Fibroblast of peridontal ligament (primary cell): ENCODE measurements at regions not wholly inside any gene's neighbourhood (a gene's known extent, or its start where the extent isn't known, plus 50 kb on each side); places are given as distances from the start of the nearest gene placed in this dataset.

Experiments used
- DNase-seq: peaks from one replicate; pipeline ENCODE4 v3.0.0-alpha.2; 2010; ENCODE audit errors: extremely low read depth

DNA sequence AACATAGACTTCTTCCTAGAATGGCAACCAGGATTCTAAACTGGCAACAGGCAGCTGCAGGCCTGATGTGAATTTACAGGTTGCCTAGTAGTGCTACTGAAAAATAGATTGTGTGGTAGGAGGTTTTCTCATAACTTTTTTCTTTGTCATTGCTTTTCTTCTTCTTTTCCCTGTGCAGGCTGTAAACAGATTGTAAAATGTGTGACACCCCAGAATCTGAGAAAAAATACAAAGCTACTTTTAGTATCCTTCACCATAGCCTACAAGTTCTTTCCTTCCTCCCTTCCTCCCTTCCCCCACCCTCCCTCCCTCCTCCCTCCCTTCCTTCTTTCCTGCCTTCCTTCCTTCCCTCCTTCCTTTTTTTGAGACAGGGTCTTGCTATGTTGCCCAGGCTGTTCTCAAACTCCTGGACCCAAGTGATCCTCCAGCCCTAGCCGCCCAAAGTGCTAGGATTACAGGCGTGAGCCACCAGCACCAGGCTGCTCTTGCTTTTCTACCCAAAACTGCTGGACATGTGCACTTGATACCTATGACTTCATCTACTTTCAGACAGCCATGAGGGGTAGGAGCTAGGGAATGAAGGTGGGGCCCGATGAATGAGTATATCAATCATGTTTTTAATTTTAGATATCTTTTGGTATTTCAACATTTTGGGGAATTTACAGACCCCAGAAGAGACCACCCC is 114.2 kb upstream of the EEA1 start:
- no peak for DNase-seq

DNA sequence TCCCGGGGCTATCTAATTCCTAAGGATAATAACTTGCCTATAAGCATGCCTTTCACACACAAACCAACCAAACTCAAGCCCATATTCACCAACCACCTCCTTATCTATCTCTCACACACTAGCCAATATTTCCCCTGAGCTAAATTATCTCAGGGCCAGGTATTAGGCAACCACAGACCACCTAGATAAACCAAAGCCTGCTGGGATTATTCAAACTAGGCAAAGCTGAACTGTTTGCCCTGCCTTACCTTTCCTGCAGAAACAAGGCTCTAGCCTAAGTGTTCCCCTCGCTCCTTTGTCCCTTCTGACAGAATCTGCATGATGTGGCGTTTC is 114.7 kb upstream of the EEA1 start:
- DNase-seq = no peak

- DNase-seq = no peak
Observed at GRCh38 chr12:93047118-93047517, 118.0 kb upstream of the EEA1 start.

GRCh38 chr12:93048656-93049055 is 119.6 kb upstream of the EEA1 start:
- DNase-seq = no peak

GRCh38 chr12:93050026-93050747 is 121.1 kb upstream of the EEA1 start:
- DNase-seq = peak; percentile 71

- DNase-seq = no peak
Observed at GRCh38 chr12:93050748-93051081, 121.6 kb upstream of the EEA1 start.

DNA sequence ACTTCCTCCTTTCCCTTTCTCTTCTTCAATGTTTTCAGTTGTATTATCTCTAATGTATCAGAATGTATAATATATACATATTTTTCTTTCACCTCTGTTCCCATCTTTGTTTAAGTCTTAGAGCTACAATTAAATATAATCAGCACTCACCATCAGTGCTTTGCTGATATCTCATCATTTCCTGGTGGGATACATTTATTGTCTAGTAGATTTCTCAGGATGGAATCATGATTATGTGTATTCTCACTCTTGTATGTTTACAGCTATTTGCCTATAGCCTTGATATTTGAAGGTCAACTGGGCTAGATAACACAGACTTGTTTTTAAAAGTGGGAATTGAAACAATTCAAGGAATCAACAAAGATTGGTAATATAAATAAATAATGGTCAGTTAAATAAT is 124.9 kb upstream of the EEA1 start:
- no peak for DNase-seq

GRCh38 chr12:93055221-93055620 is 126.1 kb upstream of the EEA1 start:
- no peak for DNase-seq

- DNase-seq = peak; percentile 13
Observed at GRCh38 chr12:93056971-93057535, 128.0 kb upstream of the EEA1 start.

DNA sequence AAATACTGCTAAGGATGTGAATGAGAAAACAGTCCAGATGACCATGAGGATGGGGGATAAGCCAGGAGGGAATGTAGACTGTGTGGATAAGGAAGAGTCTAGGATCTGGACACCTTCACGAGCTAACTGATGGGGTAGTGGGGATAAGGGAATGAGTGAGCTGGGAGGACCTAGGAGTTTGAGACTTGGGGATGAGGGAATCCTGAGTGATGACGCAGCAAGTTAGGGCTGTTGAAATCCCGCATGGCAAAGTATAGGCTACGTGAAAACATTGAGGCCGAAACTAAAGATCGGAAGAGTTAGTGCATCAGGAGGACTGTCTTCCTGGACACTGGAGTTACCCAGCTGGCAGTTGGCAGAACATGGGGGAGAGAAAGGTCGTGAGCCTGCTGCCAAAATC is 129.2 kb upstream of the EEA1 start:
- DNase-seq = no peak

GRCh38 chr12:93059288-93059687 is 130.2 kb upstream of the EEA1 start:
- no peak for DNase-seq

DNA sequence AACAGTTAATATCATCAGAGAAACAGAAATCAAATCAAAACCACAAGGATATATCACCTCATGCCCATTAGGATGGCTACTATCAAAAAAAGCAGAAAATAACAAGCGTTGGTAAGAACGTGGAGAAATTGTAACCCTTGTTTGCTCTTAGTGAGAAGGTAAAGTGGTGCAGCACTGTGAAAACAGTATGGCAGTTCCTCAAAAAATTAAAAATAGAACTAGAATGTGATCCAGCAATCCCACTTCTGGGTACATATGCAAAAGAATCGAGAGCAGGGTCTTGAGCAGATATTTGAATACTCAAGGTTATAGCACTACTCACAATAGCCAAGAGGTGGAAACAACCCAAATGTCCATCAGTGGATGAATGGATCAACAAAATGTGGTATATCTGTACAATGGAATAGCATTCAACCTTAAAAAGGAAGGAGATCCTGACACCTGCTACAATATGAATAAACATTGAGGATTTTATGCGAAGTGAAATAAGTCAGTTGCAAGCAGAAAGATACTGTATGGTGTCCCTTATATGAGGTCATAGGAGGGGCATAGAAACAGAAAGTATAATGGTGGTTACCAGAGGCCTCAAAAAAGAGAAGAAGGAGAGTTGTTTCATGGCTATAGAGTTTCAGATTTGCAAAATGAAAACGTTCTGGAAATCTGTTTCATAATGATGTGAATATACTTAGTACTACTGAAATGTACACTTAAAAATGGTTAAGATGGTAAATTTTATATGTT is 131.0 kb upstream of the EEA1 start:
- no peak for DNase-seq

- peak; percentile 86 for DNase-seq
Observed at GRCh38 chr12:93060666-93061472, 131.8 kb upstream of the EEA1 start.

DNA sequence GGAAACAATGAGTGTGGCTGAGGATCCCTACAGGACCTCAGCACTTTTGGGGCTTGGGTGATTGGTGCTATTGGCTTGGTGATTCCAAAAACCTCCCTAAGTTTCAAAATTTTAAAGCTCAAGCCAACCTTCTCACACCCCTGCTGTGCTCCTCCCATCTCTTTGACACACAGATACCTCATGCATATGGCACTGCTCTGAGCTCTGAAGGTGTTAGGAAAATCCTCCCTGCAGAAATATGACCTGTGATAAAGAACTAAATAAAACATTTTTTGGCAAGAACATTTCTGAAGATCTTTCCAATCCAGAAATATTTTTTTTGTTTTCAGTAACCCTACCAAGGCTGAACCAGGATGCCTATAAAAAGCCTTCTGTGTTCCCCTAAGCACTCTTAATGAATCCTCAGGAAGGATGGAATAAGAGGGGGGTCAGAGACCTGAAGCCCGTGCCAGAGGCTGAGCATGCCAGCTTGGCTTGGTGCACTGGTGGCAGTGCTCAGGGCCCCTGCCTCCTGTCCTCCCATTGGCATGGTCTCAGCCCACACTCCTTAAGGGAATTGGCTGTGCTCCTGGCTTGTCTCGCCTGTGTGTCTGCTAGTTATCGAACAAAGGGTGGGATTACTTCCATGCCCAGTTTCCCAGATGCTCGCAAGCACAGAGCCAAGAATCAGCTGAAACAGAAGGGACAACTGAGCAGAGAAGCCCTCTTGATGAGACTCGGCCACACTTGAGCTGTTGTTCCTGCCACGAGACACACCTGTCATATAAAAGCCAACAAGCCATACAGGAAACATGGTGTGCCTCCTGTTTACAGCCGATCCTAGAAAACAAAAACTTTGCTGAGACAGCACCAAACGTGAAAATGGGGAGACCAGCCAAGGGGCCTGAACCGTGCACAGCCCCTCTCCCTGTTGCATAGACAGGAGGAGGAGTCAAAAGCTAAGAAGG is 132.7 kb upstream of the EEA1 start:
- no peak for DNase-seq

GRCh38 chr12:93065896-93066295 is 136.8 kb upstream of the EEA1 start:
- DNase-seq = no peak

DNA sequence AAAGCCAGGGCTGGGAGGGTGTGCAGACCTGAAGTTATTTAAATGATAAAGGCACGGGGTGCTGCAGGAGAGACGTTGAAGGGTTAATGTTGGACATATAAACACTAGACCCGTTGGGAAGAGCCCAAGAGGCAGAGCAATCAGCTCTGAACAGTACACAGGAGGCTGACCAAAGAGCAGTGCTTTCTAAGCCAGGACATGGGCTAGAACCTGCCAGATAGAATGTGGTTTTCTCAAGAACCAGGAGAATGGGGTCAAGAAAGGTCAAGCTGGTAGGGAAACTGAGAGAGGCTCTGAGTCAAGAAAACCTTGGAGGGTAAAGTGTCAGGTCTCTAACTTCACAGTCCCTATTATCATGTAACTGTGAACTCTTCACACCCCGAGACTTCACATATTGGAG is 143.2 kb upstream of the EEA1 start:
- DNase-seq = no peak

DNA sequence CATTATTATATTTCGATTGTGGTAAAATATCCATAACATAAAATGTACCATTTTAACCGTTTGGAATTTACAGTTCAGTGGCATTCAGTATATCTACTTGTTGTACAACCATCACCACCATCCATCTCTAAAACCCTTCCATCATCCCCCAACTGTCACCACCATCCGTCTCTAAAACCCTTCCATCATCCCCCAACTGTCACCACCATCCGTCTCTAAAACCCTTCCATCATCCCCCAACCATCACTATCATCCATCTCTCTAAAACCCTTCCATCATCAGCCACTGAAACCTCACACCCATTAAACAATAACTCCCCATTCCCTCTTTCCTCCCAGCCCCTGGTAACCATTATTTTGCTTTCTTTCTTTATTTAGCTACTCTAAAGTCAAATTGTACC is 144.2 kb upstream of the EEA1 start:
- no peak for DNase-seq

DNA sequence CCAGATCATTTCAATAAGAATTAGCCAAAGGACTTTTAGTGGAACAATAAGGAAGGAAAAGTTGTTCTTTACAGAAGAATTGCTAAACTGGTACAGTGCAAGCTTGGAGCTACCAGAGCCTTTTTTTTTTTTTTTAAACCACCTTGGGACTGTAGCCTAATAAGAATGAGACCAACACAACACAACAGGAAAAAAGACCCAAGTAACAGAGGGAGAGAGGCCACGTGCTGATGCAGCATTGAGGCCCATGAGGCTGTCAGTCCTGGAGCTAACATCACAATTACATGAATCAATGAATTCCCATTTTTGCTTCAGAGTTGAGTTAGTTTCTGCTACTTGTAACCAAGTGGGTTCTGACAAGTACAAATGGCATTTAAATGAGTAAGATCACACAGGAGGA is 149.0 kb upstream of the EEA1 start:
- no peak for DNase-seq

GRCh38 chr12:93078577-93078976 is 149.5 kb upstream of the EEA1 start:
- no peak for DNase-seq

GRCh38 chr12:93079271-93079670 is 150.2 kb upstream of the EEA1 start:
- no peak for DNase-seq

- DNase-seq = no peak
Observed at GRCh38 chr12:93079976-93080375, 150.9 kb upstream of the EEA1 start.
